Colonic mucosa (tissue), 4 donors: ENCODE measurements at regions not wholly inside any gene's neighbourhood (a gene's known extent, or its start where the extent isn't known, plus 50 kb on each side); places are given as distances from the start of the nearest gene placed in this dataset.

Source experiments
- DNase-seq: peaks from one replicate; pipeline ENCODE4 v3.0.0-alpha.2; 2020
- H3K27ac ChIP-seq: fragments of 200-600 bp; one replicate; pipeline ENCODE4 v1.8.0; 2021
- H3K27me3 ChIP-seq: fragments of 200-600 bp; one replicate; pipeline ENCODE4 v1.8.0; 2021
- H3K36me3 ChIP-seq: fragments of 200-600 bp; one replicate; pipeline ENCODE4 v1.8.0; 2021
- H3K4me1 ChIP-seq: fragments of 200-600 bp; one replicate; pipeline ENCODE4 v1.8.0; 2021; ENCODE audit warnings: mild to moderate bottlenecking
- H3K4me3 ChIP-seq: fragments of 200-600 bp; one replicate; pipeline ENCODE4 v1.8.0; 2021
- H3K9ac ChIP-seq, 2 donors: one replicate each; pipeline ENCODE4 v1.7.0; 2013; ENCODE audit warnings: control low read depth in 2 of 2, low read depth in 2 of 2, low read length in 2 of 2
- H3K9me3 ChIP-seq: fragments of 200-600 bp; one replicate; pipeline ENCODE4 v1.8.0; 2021
- intact Hi-C: fragments of 100-400 bp; cut with DNase I; formaldehyde crosslinking; loops from one replicate; pipeline ENCODE4 v1.14.1; 2022
- TF ChIP-seq, protein P1 (sequence below): fragments of 200-600 bp; IDR thresholded peaks from one replicate; pipeline ENCODE4 v1.8.0; 2022; ENCODE audit warnings: antibody characterized with exemption, mild to moderate bottlenecking
- donor health status: healthy.
- donor health status: DM: no; HTN: no; CAD: no.
- donor health status: DM: no; HTN: no; CAD: no.

- no peak overlapping the region for H3K27ac ChIP-seq
- H3K27me3 ChIP-seq = no peaks in the 10 kb centered on the region
- no peaks in the 10 kb centered on the region for H3K4me1 ChIP-seq
- H3K4me3 ChIP-seq = no peak overlapping the region
- no peaks in the 10 kb centered on the region for H3K36me3 ChIP-seq
- TF ChIP-seq, protein P1, sequence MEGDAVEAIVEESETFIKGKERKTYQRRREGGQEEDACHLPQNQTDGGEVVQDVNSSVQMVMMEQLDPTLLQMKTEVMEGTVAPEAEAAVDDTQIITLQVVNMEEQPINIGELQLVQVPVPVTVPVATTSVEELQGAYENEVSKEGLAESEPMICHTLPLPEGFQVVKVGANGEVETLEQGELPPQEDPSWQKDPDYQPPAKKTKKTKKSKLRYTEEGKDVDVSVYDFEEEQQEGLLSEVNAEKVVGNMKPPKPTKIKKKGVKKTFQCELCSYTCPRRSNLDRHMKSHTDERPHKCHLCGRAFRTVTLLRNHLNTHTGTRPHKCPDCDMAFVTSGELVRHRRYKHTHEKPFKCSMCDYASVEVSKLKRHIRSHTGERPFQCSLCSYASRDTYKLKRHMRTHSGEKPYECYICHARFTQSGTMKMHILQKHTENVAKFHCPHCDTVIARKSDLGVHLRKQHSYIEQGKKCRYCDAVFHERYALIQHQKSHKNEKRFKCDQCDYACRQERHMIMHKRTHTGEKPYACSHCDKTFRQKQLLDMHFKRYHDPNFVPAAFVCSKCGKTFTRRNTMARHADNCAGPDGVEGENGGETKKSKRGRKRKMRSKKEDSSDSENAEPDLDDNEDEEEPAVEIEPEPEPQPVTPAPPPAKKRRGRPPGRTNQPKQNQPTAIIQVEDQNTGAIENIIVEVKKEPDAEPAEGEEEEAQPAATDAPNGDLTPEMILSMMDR = no peak
- no peak overlapping the region for H3K9ac ChIP-seq
- DNase-seq = no peak
- intact Hi-C loops = no loop called here
- no peaks in the 10 kb centered on the region for H3K9me3 ChIP-seq
These were observed 368.6 kb downstream of the PRELID2 start for GRCh38 chr5:145466533-145466932.

DNA sequence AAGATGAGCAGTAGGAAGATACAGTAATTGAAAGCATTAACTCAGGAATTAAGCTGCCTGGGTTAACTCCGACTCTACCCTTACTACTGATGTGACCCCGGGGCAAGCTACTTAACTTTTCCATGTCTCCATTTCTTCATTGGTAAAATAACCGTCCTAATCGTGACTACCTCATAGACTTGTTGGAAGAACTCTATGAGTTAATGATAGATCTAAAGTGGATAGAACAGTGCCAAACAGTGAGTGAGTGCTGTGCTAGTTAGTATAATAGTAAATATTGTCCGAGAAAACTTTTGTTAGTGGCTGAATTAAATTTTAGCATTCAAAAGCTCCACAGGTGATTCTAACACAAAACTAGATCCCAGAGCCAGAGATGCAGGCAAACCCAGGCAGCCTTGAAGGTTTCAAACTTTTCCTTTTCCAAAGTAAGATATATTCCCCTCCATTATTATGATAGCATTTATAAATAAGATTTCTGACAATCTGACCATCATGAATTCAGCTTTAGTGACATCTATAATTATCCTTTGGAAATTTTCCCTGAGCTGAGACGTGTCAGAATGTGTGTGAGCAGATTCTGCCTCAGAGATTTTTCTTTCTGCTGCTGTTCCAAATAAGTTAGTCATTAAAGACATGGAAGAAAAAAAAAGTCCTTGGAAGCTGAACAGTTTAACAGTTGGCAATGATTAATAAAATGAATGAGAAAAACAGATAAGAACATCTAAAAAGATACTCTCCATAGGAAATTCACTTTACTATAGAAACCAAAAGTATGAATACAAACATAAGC lies 369.5 kb downstream of the PRELID2 start:
- DNase-seq = no peak
- intact Hi-C loops = no loop called here
- TF ChIP-seq, protein P1 = no peak
- Histone ChIP-seq H3K4me3 (no peak overlapping the region), H3K36me3 (no peaks in the 10 kb centered on the region), H3K9ac (no peak overlapping the region), H3K27me3 (no peaks in the 10 kb centered on the region), H3K9me3 (no peaks in the 10 kb centered on the region), H3K27ac (no peak overlapping the region), H3K4me1 (no peaks in the 10 kb centered on the region)

GRCh38 chr5:145464171-145464570 lies 371.0 kb downstream of the PRELID2 start:
- H3K4me1 ChIP-seq = no peaks in the 10 kb centered on the region
- no peak for DNase-seq
- H3K27ac ChIP-seq = no peak overlapping the region
- H3K4me3 ChIP-seq = no peak overlapping the region
- no peaks in the 10 kb centered on the region for H3K27me3 ChIP-seq
- H3K9me3 ChIP-seq = no peaks in the 10 kb centered on the region
- TF ChIP-seq, protein P1 = no peak
- no peaks in the 10 kb centered on the region for H3K36me3 ChIP-seq
- intact Hi-C loops = no loop called here
- no peak overlapping the region for H3K9ac ChIP-seq

GRCh38 chr5:145463634-145464033 lies 371.5 kb downstream of the PRELID2 start:
- H3K27ac ChIP-seq = no peak overlapping the region
- no peaks in the 10 kb centered on the region for H3K36me3 ChIP-seq
- H3K9me3 ChIP-seq = no peaks in the 10 kb centered on the region
- H3K4me1 ChIP-seq = no peaks in the 10 kb centered on the region
- no peak for DNase-seq
- TF ChIP-seq, protein P1 = no peak
- H3K9ac ChIP-seq = no peak overlapping the region
- intact Hi-C loops = no loop called here
- no peak overlapping the region for H3K4me3 ChIP-seq
- no peaks in the 10 kb centered on the region for H3K27me3 ChIP-seq

GRCh38 chr5:145462525-145462924 lies 372.6 kb downstream of the PRELID2 start:
- intact Hi-C loops = no loop called here
- no peak for DNase-seq
- no peaks in the 10 kb centered on the region for H3K36me3 ChIP-seq
- TF ChIP-seq, protein P1 = no peak
- no peak overlapping the region for H3K27ac ChIP-seq
- no peaks in the 10 kb centered on the region for H3K27me3 ChIP-seq
- H3K9me3 ChIP-seq = no peaks in the 10 kb centered on the region
- no peak overlapping the region for H3K4me3 ChIP-seq
- H3K9ac ChIP-seq = no peak overlapping the region
- H3K4me1 ChIP-seq = no peaks in the 10 kb centered on the region
